CD4-positive, CD25-positive, alpha-beta regulatory T cell (primary cell): ENCODE measurements at regions not wholly inside any gene's neighbourhood (a gene's known extent, or its start where the extent isn't known, plus 50 kb on each side); places are given as distances from the start of the nearest gene placed in this dataset.

Source experiments
- ATAC-seq, 2 donors: fragments of 150-1000 bp; cut with Tn5 transposase; one replicate each; pipeline ENCODE4 v1.10.0; 2021; ENCODE audit warnings: low read depth in 2 of 2, moderate number of reproducible peaks in 2 of 2, moderate library complexity in 1 of 2
- DNase-seq, 3 donors: peaks; one replicate each; pipeline versions ENCODE4 v3.0.0 to v3.0.0-alpha.2; 2012 to 2022; ENCODE audit warnings: mixed read lengths in 1 of 3
- H3K27ac ChIP-seq: one replicate; pipeline ENCODE4 v1.7.0; 2013; ENCODE audit warnings: mild to moderate bottlenecking, low read length; ENCODE audit not compliant: insufficient read depth, poor library complexity, severe bottlenecking
- H3K27me3 ChIP-seq: one replicate; pipeline ENCODE4 v1.7.0; 2013; ENCODE audit warnings: low read length; ENCODE audit not compliant: control insufficient read depth, insufficient read depth
- H3K36me3 ChIP-seq: one replicate; pipeline ENCODE4 v1.7.0; 2013; ENCODE audit warnings: mild to moderate bottlenecking, low read length, moderate library complexity; ENCODE audit not compliant: control insufficient read depth, insufficient read depth
- H3K4me1 ChIP-seq: 2 replicates; pipeline ENCODE4 v1.7.0; 2013; ENCODE audit warnings: mild to moderate bottlenecking, low read length; ENCODE audit not compliant: insufficient read depth, control insufficient read depth, poor library complexity, severe bottlenecking
- H3K4me3 ChIP-seq: one replicate; pipeline ENCODE4 v1.7.0; 2013; ENCODE audit warnings: low read depth, mild to moderate bottlenecking, low read length, moderate library complexity
- H3K9me3 ChIP-seq, 2 experiments: 1 replicate in 1 of 2; 2 replicates in 1 of 2; pipeline ENCODE4 v1.7.0; 2013; ENCODE audit warnings: low read length in 2 of 2, mild to moderate bottlenecking in 1 of 2, moderate library complexity in 1 of 2; ENCODE audit not compliant: control insufficient read depth in 2 of 2
- H3K27ac Mint-ChIP-seq, 3 donors: one replicate each; pipeline ENCODE4 v1.8.0; 2020 to 2022; ENCODE audit warnings: mild to moderate bottlenecking in 3 of 3, mixed read lengths in 3 of 3, moderate library complexity in 2 of 3
- H3K27me3 Mint-ChIP-seq: one replicate; pipeline ENCODE4 v1.8.0; 2022; ENCODE audit warnings: mild to moderate bottlenecking, mixed read lengths
- H3K36me3 Mint-ChIP-seq: one replicate; pipeline ENCODE4 v1.8.0; 2020; ENCODE audit warnings: mixed read lengths
- H3K4me1 Mint-ChIP-seq, 4 donors: one replicate each; pipeline ENCODE4 v1.8.0; 2020 to 2022; ENCODE audit warnings: mixed read lengths in 4 of 4, mild to moderate bottlenecking in 1 of 4
- H3K4me3 Mint-ChIP-seq, 4 donors: one replicate each; pipeline ENCODE4 v1.8.0; 2020 to 2022; ENCODE audit warnings: mild to moderate bottlenecking in 4 of 4, mixed read lengths in 4 of 4, moderate library complexity in 3 of 4
- H3K9me3 Mint-ChIP-seq, 7 donors: one replicate each; pipeline ENCODE4 v1.8.0; 2020 to 2022; ENCODE audit warnings: mixed read lengths in 7 of 7, mild to moderate bottlenecking in 3 of 7, moderate library complexity in 2 of 7

DNA sequence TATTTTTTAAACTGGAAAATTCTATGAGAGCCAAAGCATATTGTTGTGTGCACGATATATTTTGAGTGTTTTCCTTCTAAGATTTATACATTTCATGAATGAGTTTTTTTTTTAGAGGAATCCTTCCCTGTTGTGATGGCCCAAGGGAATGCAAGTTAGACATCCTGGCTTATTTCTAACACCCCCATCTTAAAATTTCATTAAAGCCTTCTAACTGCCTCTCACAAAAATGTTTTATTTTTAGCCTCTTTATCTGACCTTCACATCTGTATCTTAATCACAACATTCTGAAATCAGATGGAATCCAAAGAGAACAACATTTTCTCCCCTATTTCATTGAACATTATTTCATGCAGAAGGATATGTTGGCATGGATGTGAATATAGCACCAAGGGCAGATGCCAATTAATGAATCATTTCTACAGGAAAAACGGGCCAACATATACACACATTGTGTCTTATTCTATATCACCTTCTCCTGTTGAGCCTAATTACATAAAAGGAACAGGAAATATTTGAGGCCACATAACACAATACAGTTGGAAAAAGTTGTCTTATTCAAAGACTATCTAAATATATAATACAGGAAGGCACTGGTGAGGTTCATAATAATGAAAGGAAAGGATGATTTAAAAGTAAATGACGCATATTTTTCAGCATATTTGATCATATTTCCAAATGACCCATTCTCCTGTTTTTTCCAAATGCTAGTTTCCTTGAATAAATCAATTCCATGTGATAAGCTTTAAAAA, 455.5 kb downstream of the TTLL7 start:
- H3K36me3 Mint-ChIP-seq: peaks cover 3% of the 10 kb centered on the region
- peaks cover 0 to 3% (median 0%) of the 10 kb centered on the region in 4 donors for H3K4me1 Mint-ChIP-seq

DNA sequence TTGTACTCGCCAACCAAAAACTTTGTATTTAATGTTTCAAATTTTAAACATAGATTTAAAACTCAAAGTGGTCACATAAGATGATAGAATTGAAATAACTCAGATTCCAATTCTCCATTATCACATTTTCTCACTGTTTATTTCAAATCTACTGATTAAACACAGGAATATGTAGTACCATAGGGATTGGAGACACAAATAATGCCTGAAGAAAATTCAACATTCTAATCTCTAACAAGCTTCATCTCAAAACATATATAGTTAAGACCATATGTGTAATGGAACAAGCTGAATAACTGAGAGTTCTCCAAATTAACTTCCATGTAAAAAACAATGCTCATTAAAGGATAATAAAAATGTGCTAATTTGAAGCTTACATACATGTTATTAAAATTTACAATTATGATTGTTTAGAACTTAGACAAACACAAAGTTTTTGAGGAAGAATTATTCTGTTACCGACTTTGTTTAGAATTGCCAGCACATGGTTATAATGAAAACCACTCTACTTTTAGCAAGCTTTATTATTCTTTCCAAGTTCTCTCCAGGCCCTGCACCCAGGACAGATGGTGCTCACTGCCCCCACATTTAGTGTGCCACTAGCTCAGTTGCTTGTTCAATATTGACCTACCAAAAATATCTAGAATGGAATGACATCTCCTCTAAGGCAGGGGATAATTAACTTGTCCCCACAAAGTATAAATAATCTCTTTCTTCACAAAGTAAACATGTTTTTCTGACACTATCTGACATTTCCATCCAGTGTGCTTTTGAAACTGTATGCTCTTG, 467.2 kb downstream of the TTLL7 start:
- Histone ChIP-seq H3K9me3 (no peaks in the 10 kb centered on the region), H3K27me3 (no peaks in the 10 kb centered on the region), H3K4me1 (no peaks in the 10 kb centered on the region), H3K27ac (no peak overlapping the region), H3K4me3 (no peak overlapping the region), H3K36me3 (no peaks in the 10 kb centered on the region)
- no peak for DNase-seq
- no peak for ATAC-seq
- H3K27ac Mint-ChIP-seq: no peak overlapping the region
- peaks cover 0 to 12% (median 6%) of the 10 kb centered on the region in 7 donors for H3K9me3 Mint-ChIP-seq
- no peak overlapping the region for H3K4me3 Mint-ChIP-seq
- H3K4me1 Mint-ChIP-seq: no peaks in the 10 kb centered on the region
- no peaks in the 10 kb centered on the region for H3K27me3 Mint-ChIP-seq
- no peaks in the 10 kb centered on the region for H3K36me3 Mint-ChIP-seq

More for the DNA sequence above, 455.5 kb downstream of the TTLL7 start:
- Histone ChIP-seq H3K27ac (no peak overlapping the region), H3K36me3 (no peaks in the 10 kb centered on the region), H3K4me3 (no peak overlapping the region), H3K4me1 (no peaks in the 10 kb centered on the region), H3K27me3 (no peaks in the 10 kb centered on the region), H3K9me3 (no peaks in the 10 kb centered on the region)
- H3K27ac Mint-ChIP-seq: no peak overlapping the region
- peaks cover 0 to 4% (median 1%) of the 10 kb centered on the region in 7 donors for H3K9me3 Mint-ChIP-seq
- H3K4me3 Mint-ChIP-seq: no peak overlapping the region
- peaks cover 4% of the 10 kb centered on the region for H3K27me3 Mint-ChIP-seq
- no peak for DNase-seq
- no peak for ATAC-seq

DNA sequence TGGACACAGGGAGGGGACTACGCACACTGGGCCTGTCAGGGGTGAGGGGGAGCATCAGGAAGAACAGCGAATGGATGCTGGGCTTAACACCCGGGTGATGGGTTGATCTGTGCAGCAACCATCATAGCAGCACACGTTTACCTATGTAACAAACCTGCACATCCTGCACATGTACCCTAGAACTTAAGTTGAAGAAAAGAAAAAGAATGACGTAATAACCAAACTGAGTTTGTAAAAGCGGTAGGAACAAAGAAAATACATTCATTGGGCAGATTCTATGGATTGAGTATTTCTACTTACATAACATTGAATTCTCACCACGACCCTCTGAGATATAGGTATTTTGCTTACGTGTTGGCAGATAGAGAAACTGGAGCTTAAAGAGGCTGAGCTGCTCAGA, 468.4 kb downstream of the TTLL7 start:
- ATAC-seq: no peak
- Histone ChIP-seq H3K36me3 (no peaks in the 10 kb centered on the region), H3K27me3 (no peaks in the 10 kb centered on the region), H3K9me3 (no peaks in the 10 kb centered on the region), H3K4me1 (no peaks in the 10 kb centered on the region), H3K27ac (no peak overlapping the region), H3K4me3 (no peak overlapping the region)
- no peak overlapping the region for H3K4me3 Mint-ChIP-seq
- DNase-seq: no peak
- H3K9me3 Mint-ChIP-seq: peaks cover 0 to 11% (median 6%) of the 10 kb centered on the region in 7 donors
- H3K27ac Mint-ChIP-seq: no peak overlapping the region
- no peaks in the 10 kb centered on the region for H3K27me3 Mint-ChIP-seq
- H3K36me3 Mint-ChIP-seq: no peaks in the 10 kb centered on the region
- no peaks in the 10 kb centered on the region for H3K4me1 Mint-ChIP-seq

DNA sequence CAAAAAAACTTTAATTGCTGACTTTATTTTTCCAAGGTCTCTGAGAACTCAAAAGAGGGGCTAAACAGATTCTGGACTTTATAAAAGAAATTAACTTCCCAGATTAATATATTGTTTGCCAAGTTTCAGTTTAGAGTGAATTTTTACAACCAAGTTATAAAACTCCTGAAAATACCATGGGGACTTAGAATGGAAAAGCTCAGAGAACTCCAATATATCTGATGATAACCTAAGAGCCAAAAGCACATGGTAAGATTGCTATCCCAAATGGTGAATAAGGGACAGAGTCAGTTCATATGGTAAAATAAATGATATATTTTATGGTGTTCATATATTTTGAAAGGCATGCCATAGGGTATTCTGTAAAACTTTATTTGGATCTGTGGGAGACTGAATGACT, 470.9 kb downstream of the TTLL7 start:
- Histone ChIP-seq H3K4me3 (no peak overlapping the region), H3K27ac (no peak overlapping the region), H3K9me3 (no peaks in the 10 kb centered on the region), H3K4me1 (no peaks in the 10 kb centered on the region), H3K36me3 (no peaks in the 10 kb centered on the region), H3K27me3 (no peaks in the 10 kb centered on the region)
- ATAC-seq: no peak
- no peaks in the 10 kb centered on the region for H3K36me3 Mint-ChIP-seq
- H3K27me3 Mint-ChIP-seq: no peaks in the 10 kb centered on the region
- H3K27ac Mint-ChIP-seq: no peak overlapping the region
- H3K4me3 Mint-ChIP-seq: no peak overlapping the region
- no peak for DNase-seq
- peaks cover 0 to 5% (median 0%) of the 10 kb centered on the region in 7 donors for H3K9me3 Mint-ChIP-seq
- H3K4me1 Mint-ChIP-seq: no peaks in the 10 kb centered on the region

DNA sequence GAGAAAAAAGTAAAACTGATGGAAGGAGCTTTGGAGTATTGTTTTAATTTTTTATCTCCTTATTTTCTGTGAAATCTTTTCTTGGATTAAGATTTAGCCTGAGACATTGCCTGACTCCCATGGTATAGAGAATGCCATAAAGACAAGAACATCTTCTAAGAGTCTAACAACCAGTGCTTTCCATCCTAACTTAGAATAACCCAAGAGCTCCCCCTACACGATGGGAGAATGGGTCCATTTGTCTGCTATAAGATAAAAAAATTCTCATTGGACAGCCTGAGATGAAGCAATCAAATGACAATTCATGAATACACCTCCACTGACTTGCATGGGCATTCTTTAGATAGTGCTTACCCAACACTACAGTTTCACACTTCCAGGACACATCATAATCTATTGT, 478.1 kb downstream of the TTLL7 start:
- H3K27ac ChIP-seq: no peak overlapping the region
- no peaks in the 10 kb centered on the region for H3K9me3 Mint-ChIP-seq
- H3K27me3 ChIP-seq: no peaks in the 10 kb centered on the region
- H3K4me3 Mint-ChIP-seq: no peak overlapping the region
- ATAC-seq (no peak), DNase-seq (peak in 1 of 3 donors; percentile 36)
- no peaks in the 10 kb centered on the region for H3K4me1 ChIP-seq
- H3K4me1 Mint-ChIP-seq: peaks cover 0 to 6% (median 0%) of the 10 kb centered on the region in 4 donors
- no peaks in the 10 kb centered on the region for H3K36me3 ChIP-seq
- no peaks in the 10 kb centered on the region for H3K36me3 Mint-ChIP-seq
- no peak overlapping the region for H3K27ac Mint-ChIP-seq
- H3K9me3 ChIP-seq: no peaks in the 10 kb centered on the region
- H3K4me3 ChIP-seq: no peak overlapping the region
- no peaks in the 10 kb centered on the region for H3K27me3 Mint-ChIP-seq

DNA sequence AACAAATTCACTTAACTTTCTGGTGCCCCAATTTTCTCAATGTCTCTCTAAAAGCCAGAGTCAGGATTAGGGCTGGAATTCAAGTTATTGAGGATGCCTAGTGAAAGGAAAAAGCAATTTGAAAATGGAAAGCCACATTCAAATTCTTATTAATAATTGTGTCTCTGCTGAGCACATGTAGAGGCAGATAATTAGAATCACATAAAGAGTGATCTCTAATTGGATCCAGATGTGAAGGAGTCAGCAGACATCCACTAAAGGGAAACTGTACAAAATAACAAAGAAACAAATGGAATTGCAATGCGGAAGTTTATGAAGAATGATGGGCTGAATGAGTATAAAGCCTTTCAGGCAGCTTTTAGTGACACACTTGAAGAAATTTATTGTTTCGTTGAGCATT, 482.6 kb downstream of the TTLL7 start:
- peaks cover 0 to 8% (median 0%) of the 10 kb centered on the region in 7 donors for H3K9me3 Mint-ChIP-seq

DNA sequence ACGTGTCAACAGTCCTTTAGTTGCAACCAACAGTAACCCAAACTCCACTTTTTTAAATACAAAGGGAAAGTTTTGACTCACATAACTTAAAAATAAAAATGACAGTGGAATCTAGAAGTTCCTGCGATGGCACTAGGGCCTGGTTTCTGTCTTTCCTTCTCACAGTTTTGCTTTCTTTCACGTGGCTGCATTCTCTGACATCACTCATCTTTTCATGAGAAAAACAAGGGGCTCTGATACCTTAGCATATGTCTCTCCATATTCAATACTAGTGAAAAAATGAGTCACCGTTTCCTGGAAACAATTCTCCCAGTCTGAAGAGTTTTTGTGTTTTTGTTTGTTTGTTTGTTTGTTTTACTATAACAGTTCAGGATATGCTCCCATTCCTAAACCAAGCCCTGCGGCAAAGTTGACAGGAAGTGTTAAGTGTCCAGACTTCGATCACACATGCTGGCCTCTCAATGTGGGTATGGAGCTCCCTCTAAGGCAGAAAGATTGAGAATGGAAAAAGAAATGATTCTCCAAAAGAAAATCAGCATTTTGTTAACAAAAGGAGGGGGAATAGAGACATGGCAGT, 483.3 kb downstream of the TTLL7 start:
- no peak overlapping the region for H3K27ac Mint-ChIP-seq
- Histone ChIP-seq H3K4me1 (no peaks in the 10 kb centered on the region), H3K4me3 (no peak overlapping the region), H3K9me3 (no peaks in the 10 kb centered on the region), H3K36me3 (no peaks in the 10 kb centered on the region), H3K27me3 (no peaks in the 10 kb centered on the region), H3K27ac (no peak overlapping the region)
- ATAC-seq (peak in 1 of 2 donors; percentile 34), DNase-seq (peak in 1 of 3 donors; percentile 50)
- no peaks in the 10 kb centered on the region for H3K27me3 Mint-ChIP-seq
- H3K4me3 Mint-ChIP-seq: no peak overlapping the region
- no peaks in the 10 kb centered on the region for H3K36me3 Mint-ChIP-seq
- H3K9me3 Mint-ChIP-seq: peaks cover 0 to 8% (median 0%) of the 10 kb centered on the region in 7 donors
- peaks cover 0 to 5% (median 2%) of the 10 kb centered on the region in 4 donors for H3K4me1 Mint-ChIP-seq

More for the DNA sequence above, 482.6 kb downstream of the TTLL7 start:
- H3K4me3 Mint-ChIP-seq: no peak overlapping the region
- H3K36me3 ChIP-seq: no peaks in the 10 kb centered on the region
- H3K27ac ChIP-seq: no peak overlapping the region
- no peaks in the 10 kb centered on the region for H3K27me3 Mint-ChIP-seq
- H3K36me3 Mint-ChIP-seq: no peaks in the 10 kb centered on the region
- no peak for DNase-seq
- peaks cover 0 to 6% (median 3%) of the 10 kb centered on the region in 4 donors for H3K4me1 Mint-ChIP-seq
- no peaks in the 10 kb centered on the region for H3K27me3 ChIP-seq
- no peak for ATAC-seq
- no peaks in the 10 kb centered on the region for H3K9me3 ChIP-seq
- H3K4me1 ChIP-seq: no peaks in the 10 kb centered on the region
- H3K27ac Mint-ChIP-seq: no peak overlapping the region
- H3K4me3 ChIP-seq: no peak overlapping the region
